ENCODE measurements at regions not wholly inside any gene's neighbourhood (a gene's known extent, or its start where the extent isn't known, plus 50 kb on each side); places are given as distances from the start of the nearest gene placed in this dataset.

GRCh38 chr13:54799621-54800226 lies 1771.1 kb downstream of the OLFM4 start:
- Histone ChIP-seq H3K4me2 (ENCODE audit: insufficient read depth in 1 of 2, low read depth in 2 of 2, low read length in 2 of 2) (no peak overlapping the region), H4K8ac (ENCODE audit: extremely low read depth, insufficient read depth, low read length) (no peak overlapping the region), H3K23ac (ENCODE audit: insufficient read length) (no peak overlapping the region), H3K4me3 (ENCODE audit: extremely low read depth in 1 of 4, insufficient read depth in 2 of 4, low read depth in 3 of 4, low read length in 4 of 4) (no peak overlapping the region), H3K9me3 (ENCODE audit: insufficient read depth in 2 of 2, low read depth in 1 of 2, low read length in 1 of 2) (peaks cover 0 to 5% of the 10 kb centered on the region in 2 experiments; a peak in 1 of 4 replicates), H3K79me1 (ENCODE audit: low read depth, low read length) (no peaks in the 10 kb centered on the region), H3K23me2 (ENCODE audit: low read depth, low read length) (no peaks in the 10 kb centered on the region), H3K27ac (ENCODE audit: low read depth, low read length) (no peak overlapping the region), H2BK12ac (ENCODE audit: low read depth, low read length) (no peak overlapping the region), H2BK20ac (ENCODE audit: low read length) (no peak overlapping the region), H2AK5ac (ENCODE audit: low read depth, low read length) (no peak overlapping the region), H2BK120ac (replicated peaks; ENCODE audit: low read depth, low read length) (no peak overlapping the region), H3K4ac (replicated peaks; ENCODE audit: insufficient read length, low read depth, low read length) (no peak overlapping the region), H2BK15ac (ENCODE audit: low read length) (no peak overlapping the region), H4K91ac (replicated peaks; ENCODE audit: insufficient read length, low read length) (no peak overlapping the region), H3K4me1 (replicated peaks in 1 of 4; ENCODE audit: control insufficient read depth in 3 of 4, insufficient read depth in 4 of 4, low read length in 3 of 4) (no peaks in the 10 kb centered on the region), H3K9ac (replicated peaks in 1 of 4; ENCODE audit: extremely low read depth in 1 of 4, low read depth in 3 of 4, low read length in 3 of 4) (no peak overlapping the region), H4K20me1 (replicated peaks in 1 of 2; ENCODE audit: control insufficient read depth in 1 of 2, insufficient read depth in 2 of 2, low read length in 2 of 2) (no peaks in the 10 kb centered on the region), H3K14ac (ENCODE audit: insufficient read length) (no peak overlapping the region), H3K27me3 (replicated peaks in 1 of 4; ENCODE audit: control insufficient read depth in 3 of 4, extremely low read depth in 1 of 4, insufficient read depth in 3 of 4, low read length in 3 of 4) (no peaks in the 10 kb centered on the region), H4K5ac (ENCODE audit: insufficient read length, low read depth, low read length) (no peak overlapping the region), H3K36me3 (ENCODE audit: control insufficient read depth in 2 of 4, insufficient read depth in 4 of 4, low read length in 3 of 4) (no peaks in the 10 kb centered on the region), H2AFZ (ENCODE audit: low read length) (no peak overlapping the region), H3K56ac (replicated peaks; ENCODE audit: insufficient read length, low read depth, low read length) (no peak overlapping the region), H2BK5ac (ENCODE audit: low read depth, low read length) (no peak overlapping the region), H3K18ac (ENCODE audit: extremely low read depth, low read length) (no peak overlapping the region), H3K79me2 (ENCODE audit: control insufficient read depth in 1 of 2, insufficient read depth in 2 of 2, low read length in 2 of 2) (no peaks in the 10 kb centered on the region)
- WGBS, 2 experiments (ENCODE audit: extremely low coverage in 1 of 2, insufficient coverage in 1 of 2, insufficient read length in 1 of 2, insufficient replicate concordance in 2 of 2, low coverage in 1 of 2, low lambda C conversion rate in 2 of 2, missing lambda C conversion rate in 1 of 2), result 95% methylated on average over 31 of the region's 37 CpGs; no CpG with 5 or more reads in 1 of the 2 experiments
- ChIA-PET CTCF (ENCODE audit: partially characterized antibody) (no interaction called here), POLR2A (ENCODE audit: partially characterized antibody) (no interaction called here)
- DNase-seq (ENCODE audit: low read depth in 1 of 2, low spot score in 2 of 2), result no peak
- FAIRE-seq, result no peak
- TF ChIP-seq CBX8 (IDR thresholded peaks at IDR 0.05; ENCODE audit: borderline replicate concordance, low read depth, low read length), result no peak
- no peak for TF ChIP-seq GABPA (IDR thresholded peaks at IDR 0.05; ENCODE audit: borderline replicate concordance, insufficient read depth, low read length)
- no peak for TF ChIP-seq CEBPB (IDR thresholded peaks at IDR 0.05; ENCODE audit: low read depth, low read length)
- TF ChIP-seq, protein P1, sequence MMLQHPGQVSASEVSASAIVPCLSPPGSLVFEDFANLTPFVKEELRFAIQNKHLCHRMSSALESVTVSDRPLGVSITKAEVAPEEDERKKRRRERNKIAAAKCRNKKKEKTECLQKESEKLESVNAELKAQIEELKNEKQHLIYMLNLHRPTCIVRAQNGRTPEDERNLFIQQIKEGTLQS (IDR thresholded peaks at IDR 0.05; ENCODE audit: insufficient read depth, low read depth, low read length), result no peak
- TF ChIP-seq, protein P2, sequence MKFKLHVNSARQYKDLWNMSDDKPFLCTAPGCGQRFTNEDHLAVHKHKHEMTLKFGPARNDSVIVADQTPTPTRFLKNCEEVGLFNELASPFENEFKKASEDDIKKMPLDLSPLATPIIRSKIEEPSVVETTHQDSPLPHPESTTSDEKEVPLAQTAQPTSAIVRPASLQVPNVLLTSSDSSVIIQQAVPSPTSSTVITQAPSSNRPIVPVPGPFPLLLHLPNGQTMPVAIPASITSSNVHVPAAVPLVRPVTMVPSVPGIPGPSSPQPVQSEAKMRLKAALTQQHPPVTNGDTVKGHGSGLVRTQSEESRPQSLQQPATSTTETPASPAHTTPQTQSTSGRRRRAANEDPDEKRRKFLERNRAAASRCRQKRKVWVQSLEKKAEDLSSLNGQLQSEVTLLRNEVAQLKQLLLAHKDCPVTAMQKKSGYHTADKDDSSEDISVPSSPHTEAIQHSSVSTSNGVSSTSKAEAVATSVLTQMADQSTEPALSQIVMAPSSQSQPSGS (IDR thresholded peaks at IDR 0.05; ENCODE audit: low read length), result no peak
- TF ChIP-seq CBX5 (IDR thresholded peaks at IDR 0.05; ENCODE audit: low read depth, low read length), result no peak

All from H1 (cell line).